Activated CD4-positive, alpha-beta T cell treated with anti-CD3 and anti-CD28 coated beads, Interleukin-2, amount 10 ng/mL, durations not matched to agents 7 days and 5 days (primary cell): ENCODE measurements at regions not wholly inside any gene's neighbourhood (a gene's known extent, or its start where the extent isn't known, plus 50 kb on each side); places are given as distances from the start of the nearest gene placed in this dataset.
"Not testable (repeated sequence)": the region's sequence is repeated elsewhere in the genome, so short reads cannot be mapped to it uniquely, and the experiment has no call there.

ENCODE experiments used
- CTCF ChIA-PET: fragments of 350-600 bp; sonication (Branson Sonifier 250); formaldehyde crosslinking; loops from one replicate; lab custom pipeline; 2021; ENCODE audit warnings: antibody characterized with exemption; lab: Charles Lee
- POLR2A ChIA-PET: fragments of 350-600 bp; sonication (Branson Sonifier 250); formaldehyde crosslinking; loops from one replicate; lab custom pipeline; 2021; ENCODE audit warnings: antibody characterized with exemption; lab: Charles Lee
- DNase-seq: peaks from one replicate; pipeline ENCODE4 v3.0.0-alpha.2; 2020
- H3K27ac Mint-ChIP-seq: one replicate; pipeline ENCODE4 v1.8.0; 2021; ENCODE audit warnings: mild to moderate bottlenecking, moderate library complexity, mixed read lengths
- H3K27me3 Mint-ChIP-seq: one replicate; pipeline ENCODE4 v1.8.0; 2021; ENCODE audit warnings: mixed read lengths
- H3K36me3 Mint-ChIP-seq: one replicate; pipeline ENCODE4 v1.8.0; 2021; ENCODE audit warnings: low read depth, mixed read lengths
- H3K4me1 Mint-ChIP-seq: one replicate; pipeline ENCODE4 v1.8.0; 2021; ENCODE audit warnings: mixed read lengths
- H3K4me3 Mint-ChIP-seq: one replicate; pipeline ENCODE4 v1.8.0; 2021; ENCODE audit warnings: mild to moderate bottlenecking, moderate library complexity, mixed read lengths
- H3K9me3 Mint-ChIP-seq: one replicate; pipeline ENCODE4 v1.8.0; 2021; ENCODE audit warnings: mixed read lengths

GRCh38 chr3:18559331-18559842 lies 134.2 kb upstream of the SATB1 start:
- POLR2A ChIA-PET: interaction anchor here (0.6 kb wide), 1 partner anchor 185 kb away, joined by 3 read pairs; no protein-coding TSS in a partner anchor
- peak; percentile 47 for DNase-seq
- Mint-ChIP-seq H3K4me3 (no peak overlapping the region), H3K4me1 (peaks cover 49% of the 10 kb centered on the region), H3K27ac (peak overlapping the region; percentile 83), H3K9me3 (peaks cover 10% of the 10 kb centered on the region), H3K36me3 (peaks cover 14% of the 10 kb centered on the region), H3K27me3 (no peaks in the 10 kb centered on the region)
- CTCF ChIA-PET: interaction anchor here (0.6 to 3.3 kb wide), 30 partner anchors 11 to 246 kb away, joined by 3 to 30 read pairs (median 4); no protein-coding TSS in a partner anchor

GRCh38 chr3:18558507-18558906 lies 133.4 kb upstream of the SATB1 start:
- POLR2A ChIA-PET: no interaction called here
- peaks cover 13% of the 10 kb centered on the region for H3K9me3 Mint-ChIP-seq
- CTCF ChIA-PET: interaction anchor here (0.8 to 3.3 kb wide), 15 partner anchors 11 to 218 kb away, joined by 3 to 30 read pairs (median 5); no protein-coding TSS in a partner anchor
- H3K27me3 Mint-ChIP-seq: no peaks in the 10 kb centered on the region
- peaks cover 17% of the 10 kb centered on the region for H3K36me3 Mint-ChIP-seq
- H3K27ac Mint-ChIP-seq: peak overlapping the region; percentile 1
- DNase-seq: no peak
- H3K4me1 Mint-ChIP-seq: peaks cover 49% of the 10 kb centered on the region
- no peak overlapping the region for H3K4me3 Mint-ChIP-seq

GRCh38 chr3:18557216-18557615 lies 132.1 kb upstream of the SATB1 start:
- peaks cover 9% of the 10 kb centered on the region for H3K9me3 Mint-ChIP-seq
- H3K36me3 Mint-ChIP-seq: peaks cover 17% of the 10 kb centered on the region
- DNase-seq: no peak
- peak overlapping the region; percentile 72 for H3K27ac Mint-ChIP-seq
- H3K4me3 Mint-ChIP-seq: no peak overlapping the region
- ChIA-PET POLR2A (interaction anchor here (0.6 kb wide), 1 partner anchor 157 kb away, joined by 3 read pairs; no protein-coding TSS in a partner anchor), CTCF (interaction anchor here (0.7 to 1.9 kb wide), 4 partner anchors 48 to 201 kb away, joined by 3 to 6 read pairs (median 4); no protein-coding TSS in a partner anchor)
- H3K4me1 Mint-ChIP-seq: peaks cover 49% of the 10 kb centered on the region
- no peaks in the 10 kb centered on the region for H3K27me3 Mint-ChIP-seq

- peak overlapping the region; percentile 72 for H3K27ac Mint-ChIP-seq
- ChIA-PET CTCF (interaction anchor here (0.7 to 1.9 kb wide), 9 partner anchors 49 to 201 kb away, joined by 3 to 6 read pairs (median 4); no protein-coding TSS in a partner anchor), POLR2A (interaction anchor here (0.6 kb wide), 1 partner anchor 158 kb away, joined by 3 read pairs; no protein-coding TSS in a partner anchor)
- peaks cover 49% of the 10 kb centered on the region for H3K4me1 Mint-ChIP-seq
- H3K36me3 Mint-ChIP-seq: peaks cover 17% of the 10 kb centered on the region
- peaks cover 8% of the 10 kb centered on the region for H3K9me3 Mint-ChIP-seq
- H3K4me3 Mint-ChIP-seq: no peak overlapping the region
- H3K27me3 Mint-ChIP-seq: no peaks in the 10 kb centered on the region
- DNase-seq: peak; percentile 68
These were observed 131.5 kb upstream of the SATB1 start for GRCh38 chr3:18556503-18557135.

- Mint-ChIP-seq H3K36me3 (peaks cover 17% of the 10 kb centered on the region), H3K4me1 (peaks cover 49% of the 10 kb centered on the region), H3K27ac (peak overlapping the region; percentile 57), H3K9me3 (peaks cover 8% of the 10 kb centered on the region), H3K27me3 (no peaks in the 10 kb centered on the region), H3K4me3 (no peak overlapping the region)
- POLR2A ChIA-PET: no interaction called here
- CTCF ChIA-PET: interaction anchor here (0.8 to 1.9 kb wide), 9 partner anchors 10 to 202 kb away, joined by 3 to 6 read pairs (median 4); no protein-coding TSS in a partner anchor
- no peak for DNase-seq
These were observed 130.9 kb upstream of the SATB1 start for GRCh38 chr3:18556001-18556408.

- not testable (repeated sequence) for H3K27me3 Mint-ChIP-seq, H3K27ac Mint-ChIP-seq, DNase-seq, H3K4me3 Mint-ChIP-seq
- H3K4me1 Mint-ChIP-seq: peaks cover 18% of the 10 kb centered on the region
- H3K36me3 Mint-ChIP-seq: peaks cover 15% of the 10 kb centered on the region
- ChIA-PET POLR2A (interaction anchor here (0.5 kb wide), 1 partner anchor 157 kb away, joined by 3 read pairs; no protein-coding TSS in a partner anchor), CTCF (interaction anchor here (0.6 to 1.6 kb wide), 9 partner anchors 10 to 1369 kb away, joined by 3 to 4 read pairs (median 3); no protein-coding TSS in a partner anchor)
- H3K9me3 Mint-ChIP-seq: peaks cover 15% of the 10 kb centered on the region
These were observed 127.5 kb upstream of the SATB1 start for GRCh38 chr3:18552579-18553105.

GRCh38 chr3:18546632-18547031 lies 121.5 kb upstream of the SATB1 start:
- CTCF ChIA-PET: interaction anchor here (1.5 kb wide), 1 partner anchor 101 kb away, joined by 3 read pairs; no protein-coding TSS in a partner anchor
- no peaks in the 10 kb centered on the region for H3K27me3 Mint-ChIP-seq
- H3K4me3 Mint-ChIP-seq: no peak overlapping the region
- H3K9me3 Mint-ChIP-seq: peaks cover 21% of the 10 kb centered on the region
- H3K27ac Mint-ChIP-seq: no peak overlapping the region
- POLR2A ChIA-PET: no interaction called here
- peaks cover 3% of the 10 kb centered on the region for H3K4me1 Mint-ChIP-seq
- DNase-seq: no peak
- peaks cover 18% of the 10 kb centered on the region for H3K36me3 Mint-ChIP-seq

GRCh38 chr3:18544146-18544545 lies 119.0 kb upstream of the SATB1 start:
- H3K27me3 Mint-ChIP-seq: no peaks in the 10 kb centered on the region
- ChIA-PET CTCF (no interaction called here), POLR2A (no interaction called here)
- no peak overlapping the region for H3K4me3 Mint-ChIP-seq
- no peak for DNase-seq
- peaks cover 15% of the 10 kb centered on the region for H3K36me3 Mint-ChIP-seq
- H3K27ac Mint-ChIP-seq: no peak overlapping the region
- H3K9me3 Mint-ChIP-seq: peaks cover 20% of the 10 kb centered on the region
- peaks cover 3% of the 10 kb centered on the region for H3K4me1 Mint-ChIP-seq

GRCh38 chr3:18538463-18539230 lies 113.5 kb upstream of the SATB1 start:
- Mint-ChIP-seq H3K27ac (no peak overlapping the region), H3K36me3 (peaks cover 1% of the 10 kb centered on the region), H3K9me3 (peaks cover 4% of the 10 kb centered on the region), H3K4me1 (no peaks in the 10 kb centered on the region), H3K27me3 (no peaks in the 10 kb centered on the region), H3K4me3 (no peak overlapping the region)
- ChIA-PET POLR2A (no interaction called here), CTCF (no interaction called here)
- no peak for DNase-seq

GRCh38 chr3:18533039-18533438 lies 107.9 kb upstream of the SATB1 start:
- Mint-ChIP-seq H3K4me3 (no peak overlapping the region), H3K9me3 (peaks cover 9% of the 10 kb centered on the region), H3K4me1 (peaks cover 4% of the 10 kb centered on the region), H3K27me3 (no peaks in the 10 kb centered on the region), H3K27ac (no peak overlapping the region), H3K36me3 (peaks cover 37% of the 10 kb centered on the region)
- CTCF ChIA-PET: no interaction called here
- POLR2A ChIA-PET: no interaction called here
- DNase-seq: no peak

GRCh38 chr3:18531662-18532061 lies 106.5 kb upstream of the SATB1 start:
- POLR2A ChIA-PET: no interaction called here
- no peak overlapping the region for H3K27ac Mint-ChIP-seq
- H3K9me3 Mint-ChIP-seq: peaks cover 14% of the 10 kb centered on the region
- H3K4me3 Mint-ChIP-seq: no peak overlapping the region
- peaks cover 47% of the 10 kb centered on the region for H3K36me3 Mint-ChIP-seq
- H3K27me3 Mint-ChIP-seq: no peaks in the 10 kb centered on the region
- CTCF ChIA-PET: no interaction called here
- no peak for DNase-seq
- H3K4me1 Mint-ChIP-seq: peaks cover 9% of the 10 kb centered on the region

- Mint-ChIP-seq H3K4me1 (peaks cover 9% of the 10 kb centered on the region), H3K9me3 (peaks cover 28% of the 10 kb centered on the region), H3K4me3 (no peak overlapping the region), H3K36me3 (peaks cover 58% of the 10 kb centered on the region), H3K27me3 (no peaks in the 10 kb centered on the region), H3K27ac (no peak overlapping the region)
- CTCF ChIA-PET: interaction anchor here (0.7 to 1.8 kb wide), 4 partner anchors 16 to 60 kb away, joined by 3 read pairs; no protein-coding TSS in a partner anchor
- no peak for DNase-seq
- POLR2A ChIA-PET: no interaction called here
These were observed 104.5 kb upstream of the SATB1 start for GRCh38 chr3:18529631-18530030.
